ENCODE measurements at regions not wholly inside any gene's neighbourhood (a gene's known extent, or its start where the extent isn't known, plus 50 kb on each side); places are given as distances from the start of the nearest gene placed in this dataset.
"Not testable (repeated sequence)": the region's sequence is repeated elsewhere in the genome, so short reads cannot be mapped to it uniquely, and the experiment has no call there.

GRCh38 chr6:130494729-130495128 is 128.9 kb downstream of the TMEM200A start:
- no peak for ATAC-seq
- intact Hi-C loops (cut with DNase I), result no loop called here
- DNase-seq, result no peak

DNA sequence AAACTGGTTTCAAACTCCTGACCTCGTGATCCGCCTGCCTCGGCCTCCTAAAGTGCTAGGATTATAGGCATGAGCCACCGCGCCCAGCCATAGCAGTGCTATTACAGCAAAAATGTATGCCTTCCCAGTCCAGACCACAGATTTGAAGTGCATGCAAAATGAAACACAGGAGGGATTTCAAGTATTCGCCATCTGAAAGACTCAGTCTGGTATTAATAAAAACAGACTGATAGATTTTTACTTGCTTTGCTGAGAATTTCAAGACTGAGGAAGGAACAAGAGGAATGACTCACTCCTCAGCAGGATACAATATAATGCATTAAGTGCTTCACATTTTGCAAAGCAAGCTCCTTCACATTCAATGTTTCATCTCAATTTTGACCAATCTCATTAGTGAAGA is 134.9 kb downstream of the TMEM200A start:
- ATAC-seq, result no peak
- intact Hi-C loops (cut with DNase I), result no loop called here

DNA sequence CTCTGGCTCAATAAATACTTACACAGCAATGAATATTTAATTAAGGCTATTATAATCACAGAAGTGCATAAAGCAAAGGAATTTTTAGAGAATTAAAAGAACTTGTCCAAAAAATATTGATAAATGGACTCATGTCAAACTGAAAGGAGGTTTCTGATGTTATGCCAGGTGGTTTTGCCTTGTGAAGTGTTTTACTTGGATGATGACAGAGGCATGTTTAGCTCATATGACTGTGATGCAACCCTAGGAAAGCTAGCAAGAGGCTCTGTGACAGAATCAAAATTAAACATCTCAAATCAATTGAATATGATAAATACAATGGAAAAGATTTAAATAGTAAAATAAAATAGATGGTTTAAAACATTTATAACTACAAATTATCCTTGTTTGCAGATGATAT is 137.3 kb downstream of the TMEM200A start:
- no peak for ATAC-seq
- intact Hi-C loops (cut with DNase I), result no loop called here
- DNase-seq, result no peak

More for the DNA sequence above, 134.9 kb downstream of the TMEM200A start:
- DNase-seq, result no peak

DNA sequence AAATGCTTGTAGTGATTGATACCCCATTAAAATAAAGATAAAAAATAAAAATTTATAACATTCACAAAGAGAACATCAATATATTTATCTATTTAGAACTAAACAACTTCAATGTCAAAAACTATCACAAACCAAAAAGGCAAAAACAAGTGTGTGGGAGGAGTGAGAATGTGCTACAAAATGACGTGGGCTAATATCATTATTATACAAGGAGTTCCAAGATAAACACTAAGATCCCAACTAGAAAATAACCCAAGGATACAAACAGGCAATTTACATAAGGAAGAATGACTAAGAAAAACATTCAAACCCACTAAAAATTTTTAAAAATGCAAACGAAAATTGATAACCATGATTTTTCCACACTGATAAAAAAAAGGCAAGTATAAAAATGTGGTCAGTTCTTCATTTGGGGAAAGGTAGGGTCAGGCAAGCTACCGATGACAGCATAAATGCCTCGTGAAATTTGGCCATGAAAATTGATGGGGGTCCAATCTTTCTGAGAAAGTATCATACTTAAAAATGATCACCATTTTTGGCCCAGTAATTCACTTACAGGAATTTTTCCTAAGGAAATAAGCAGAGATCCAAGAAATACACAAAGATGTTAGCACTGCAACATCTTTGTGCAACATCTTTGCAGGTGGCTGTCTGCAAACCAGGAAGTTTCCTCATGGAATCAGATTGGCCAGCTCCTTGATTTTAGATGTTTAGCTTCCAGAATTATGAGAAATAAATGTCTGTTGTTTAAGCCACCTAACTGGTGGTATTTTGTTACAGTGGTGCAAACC is 140.2 kb downstream of the TMEM200A start:
- no peak for ATAC-seq
- intact Hi-C loops (cut with DNase I), result no loop called here
- no peak for DNase-seq

- intact Hi-C loops (cut with DNase I); DNase-seq; ATAC-seq: not testable (repeated sequence)
Observed at GRCh38 chr6:130507005-130507665, 141.3 kb downstream of the TMEM200A start.

DNA sequence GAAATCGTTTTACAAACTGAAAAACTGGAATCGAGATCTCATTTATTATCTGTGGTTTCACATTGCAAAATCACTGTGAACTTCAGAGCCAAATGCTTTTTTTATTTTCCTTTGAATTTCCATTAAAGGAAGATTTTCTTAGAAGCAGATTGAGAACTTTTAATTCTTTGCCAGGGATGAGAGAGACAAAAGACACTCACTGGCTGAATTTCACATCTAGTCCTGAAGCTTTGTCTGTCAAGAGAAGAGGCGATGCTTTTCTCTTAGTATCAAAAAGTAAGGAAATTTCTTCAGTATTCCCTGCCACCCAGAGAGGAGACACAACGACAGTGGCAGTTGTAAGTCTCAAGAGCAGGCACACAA is 141.8 kb downstream of the TMEM200A start:
- ATAC-seq (no peak), DNase-seq (no peak)
- intact Hi-C loops (cut with DNase I), result no loop called here

- DNase-seq (no peak), ATAC-seq (peak; percentile 51 to 55)
- intact Hi-C loops (cut with DNase I), result no loop called here
Observed at GRCh38 chr6:130513770-130514169, 148.0 kb downstream of the TMEM200A start.

- intact Hi-C loops (cut with DNase I), result no loop called here
- DNase-seq (no peak), ATAC-seq (no peak)
Observed at GRCh38 chr6:130514712-130515111, 148.9 kb downstream of the TMEM200A start.

GRCh38 chr6:130515306-130515705 is 149.5 kb downstream of the TMEM200A start:
- ATAC-seq (no peak), DNase-seq (no peak)
- intact Hi-C loops (cut with DNase I), result no loop called here

- intact Hi-C loops (cut with DNase I), result no loop called here
- no peak for DNase-seq
- ATAC-seq, result no peak
Observed at GRCh38 chr6:130516604-130517003, 150.8 kb downstream of the TMEM200A start.

GRCh38 chr6:130517444-130517931 is 151.7 kb downstream of the TMEM200A start:
- intact Hi-C loops (cut with DNase I), result no loop called here
- no peak for DNase-seq
- ATAC-seq, result no peak

DNA sequence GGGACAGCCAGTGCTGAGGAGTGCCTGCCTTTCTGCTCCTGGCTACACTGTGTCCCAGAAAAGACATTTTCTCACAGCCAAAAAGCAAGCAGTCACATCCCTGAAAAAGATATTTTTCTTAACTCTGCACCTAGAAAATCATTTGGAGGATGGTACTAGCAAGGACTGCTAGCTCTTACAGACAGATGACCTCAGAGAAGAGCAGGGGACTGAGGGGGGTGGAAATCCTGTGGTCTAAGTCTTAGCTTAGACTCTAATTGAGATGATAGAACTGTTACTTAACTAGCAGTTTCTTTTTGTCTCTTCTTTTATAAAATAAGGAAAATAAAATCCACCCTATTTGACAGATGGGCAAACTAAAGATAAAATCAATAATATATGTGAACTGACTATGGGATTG is 152.8 kb downstream of the TMEM200A start:
- ATAC-seq (no peak), DNase-seq (no peak)
- intact Hi-C loops (cut with DNase I), result no loop called here

DNA sequence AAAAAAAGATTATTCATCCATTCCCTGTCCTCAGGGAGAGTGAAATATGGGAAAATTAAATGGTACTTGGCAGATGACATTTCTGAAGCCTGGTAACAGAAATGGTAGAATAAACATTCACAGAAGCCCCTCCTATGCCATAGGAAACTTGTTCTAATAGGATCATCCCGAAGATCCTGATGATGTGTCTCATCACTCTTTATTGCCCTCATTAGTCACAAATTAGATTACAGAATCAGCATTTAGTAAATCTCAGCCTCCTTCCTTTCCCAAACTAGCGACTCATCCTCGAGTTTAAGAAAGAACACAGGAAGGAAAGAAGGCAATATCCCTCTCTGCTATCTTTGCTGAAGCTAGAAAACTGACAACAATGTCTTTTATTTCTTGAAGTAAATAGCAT is 154.4 kb downstream of the TMEM200A start:
- DNase-seq (no peak), ATAC-seq (no peak)
- intact Hi-C loops (cut with DNase I), result no loop called here

GRCh38 chr6:130520801-130521200 is 155.0 kb downstream of the TMEM200A start:
- intact Hi-C loops (cut with DNase I), result no loop called here
- DNase-seq (no peak), ATAC-seq (no peak)

DNA sequence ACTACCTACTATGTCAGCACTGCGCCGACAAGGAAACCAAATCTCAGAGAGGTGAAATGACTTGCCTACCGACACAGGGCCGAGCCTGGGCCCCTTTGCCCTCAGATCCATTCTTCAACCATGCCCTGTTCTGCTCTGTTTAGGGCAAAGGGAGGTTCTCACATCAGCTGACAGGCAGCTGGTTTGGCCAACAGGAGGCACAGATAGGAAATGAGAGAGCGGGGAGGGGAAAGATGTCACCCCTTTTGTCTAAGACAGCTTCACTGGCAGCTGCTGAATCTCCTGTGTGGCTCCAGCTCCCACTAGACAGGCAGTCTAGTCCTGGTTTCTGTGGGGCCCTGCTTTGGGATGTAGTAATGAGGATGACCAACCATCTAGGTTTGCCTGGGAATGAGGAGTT is 158.7 kb downstream of the TMEM200A start:
- intact Hi-C loops (cut with DNase I), result no loop called here

GRCh38 chr6:130525408-130525807 is 159.6 kb downstream of the TMEM200A start:
- intact Hi-C loops (cut with DNase I), result no loop called here
- no peak for ATAC-seq
- DNase-seq, result no peak

More for the DNA sequence above, 158.7 kb downstream of the TMEM200A start:
- no peak for ATAC-seq
- no peak for DNase-seq

GRCh38 chr6:130526466-130526865 is 160.6 kb downstream of the TMEM200A start:
- intact Hi-C loops (cut with DNase I), result no loop called here
- no peak for ATAC-seq
- no peak for DNase-seq

DNA sequence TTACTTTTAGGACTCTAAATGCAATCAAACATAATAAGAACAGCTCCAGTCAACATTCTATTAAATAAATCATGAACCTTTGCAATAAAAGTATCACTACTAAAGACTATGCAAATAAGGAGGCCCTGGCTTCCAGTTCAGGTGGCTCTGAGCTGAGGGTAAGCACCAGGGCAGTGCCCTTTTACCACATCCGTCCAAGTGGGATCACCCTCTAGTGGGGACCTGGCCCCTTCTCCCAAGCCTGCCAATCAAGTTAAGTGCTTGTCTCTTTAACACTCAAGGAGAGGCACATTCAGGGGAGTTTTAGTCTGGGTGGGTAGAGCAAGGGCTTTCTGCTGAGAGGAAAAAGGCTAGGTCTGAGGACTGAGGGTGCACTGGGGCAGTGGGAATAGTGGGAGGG is 161.4 kb downstream of the TMEM200A start:
- intact Hi-C loops (cut with DNase I), result no loop called here
- ATAC-seq, result no peak
- DNase-seq, result no peak

DNA sequence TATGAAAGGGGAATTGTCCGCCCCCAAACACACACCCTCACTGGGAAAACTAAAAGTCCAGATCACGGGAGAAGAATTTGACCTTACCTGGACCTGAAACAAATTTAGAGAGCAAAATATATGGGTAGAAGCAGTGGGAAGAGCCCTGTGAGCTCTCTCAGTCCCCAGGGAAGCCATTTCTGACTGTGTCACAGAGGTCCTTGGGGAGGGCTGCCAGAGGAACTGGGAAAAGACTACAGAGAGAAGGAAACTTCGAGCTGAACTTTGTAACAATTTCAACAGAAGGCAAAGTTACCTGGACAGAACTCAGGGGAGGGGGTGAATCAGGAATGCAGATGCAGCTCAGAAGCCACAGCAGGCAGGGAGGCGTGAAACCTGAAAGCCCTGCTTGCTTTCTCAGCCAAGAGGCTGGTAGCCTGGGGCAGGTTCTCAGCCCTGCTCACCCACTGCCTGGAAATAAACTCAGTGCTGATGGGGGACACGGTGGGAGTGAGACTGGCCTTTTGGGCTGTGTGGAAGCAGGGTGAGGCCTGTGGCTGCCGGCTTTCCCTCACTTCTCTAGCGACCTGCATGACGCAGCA is 163.8 kb downstream of the TMEM200A start:
- no peak for DNase-seq
- no peak for ATAC-seq
- intact Hi-C loops (cut with DNase I), result no loop called here

DNA sequence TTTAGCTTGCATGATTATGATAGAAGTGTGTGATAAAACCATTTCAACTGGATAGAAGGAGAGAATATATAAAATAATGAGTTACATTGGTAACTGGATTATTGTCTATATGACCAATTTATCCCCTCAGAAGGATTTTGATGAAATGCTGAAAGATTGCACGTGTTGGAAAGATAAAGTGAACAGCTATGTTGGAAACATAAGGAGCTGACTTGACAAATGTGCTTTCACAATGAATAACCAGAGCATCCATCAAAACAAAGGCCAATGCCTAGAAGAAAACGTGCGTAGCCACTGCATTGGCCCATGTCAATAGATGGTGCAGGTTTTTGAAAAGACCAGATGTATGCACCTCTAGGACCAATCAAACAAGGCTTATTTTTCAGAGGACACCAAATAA is 168.8 kb downstream of the TMEM200A start:
- DNase-seq (no peak), ATAC-seq (no peak)
- intact Hi-C loops (cut with DNase I), result no loop called here

GRCh38 chr6:130535242-130535641 is 169.4 kb downstream of the TMEM200A start:
- DNase-seq (no peak), ATAC-seq (no peak)
- intact Hi-C loops (cut with DNase I), result no loop called here
